Testis (tissue), 2 donors: ENCODE measurements at regions not wholly inside any gene's neighbourhood (a gene's known extent, or its start where the extent isn't known, plus 50 kb on each side); places are given as distances from the start of the nearest gene placed in this dataset.

ENCODE experiments used
- CTCF ChIP-seq, 3 experiments: fragments of 450-650 bp in 2 of 3; fragments of 200-600 bp in 1 of 3; sonication (generic) in 1 of 3; IDR thresholded peaks; one replicate each; pipeline ENCODE4 v1.5.1; 2016 to 2019; ENCODE audit warnings: antibody characterized with exemption in 3 of 3, mild to moderate bottlenecking in 2 of 3, moderate library complexity in 1 of 3
- POLR2A ChIP-seq: fragments of 450-650 bp; IDR thresholded peaks from one replicate; pipeline ENCODE4 v1.6.1; 2017; ENCODE audit warnings: antibody characterized with exemption, mild to moderate bottlenecking, moderate library complexity

- TF ChIP-seq CTCF (IDR thresholded peaks at IDR 0.05) (no peak), POLR2A (no peak)
Measured at GRCh38 chr3:176765382-176765900, 431.8 kb downstream of the TBL1XR1 start.
